NCI-H1048 (cell line): ENCODE measurements at regions not wholly inside any gene's neighbourhood (a gene's known extent, or its start where the extent isn't known, plus 50 kb on each side); places are given as distances from the start of the nearest gene placed in this dataset.

ENCODE experiments used
- DNase-seq: peaks from one replicate; lab custom pipeline; 2025; lab: John Stamatoyannopoulos, UW

- no peak for DNase-seq
These were observed 609.5 kb upstream of the SLC8A1 start for GRCh38 chr2:41061356-41061755.

GRCh38 chr2:41062336-41062735 lies 610.4 kb upstream of the SLC8A1 start:
- no peak for DNase-seq

GRCh38 chr2:41066168-41066567 lies 614.3 kb upstream of the SLC8A1 start:
- DNase-seq: no peak

GRCh38 chr2:41068740-41069139 lies 616.9 kb upstream of the SLC8A1 start:
- DNase-seq: no peak

- no peak for DNase-seq
These were observed 626.5 kb upstream of the SLC8A1 start for GRCh38 chr2:41078341-41078740.

GRCh38 chr2:41079011-41079410 lies 627.1 kb upstream of the SLC8A1 start:
- DNase-seq: no peak

- no peak for DNase-seq
These were observed 632.4 kb upstream of the SLC8A1 start for GRCh38 chr2:41084321-41084720.

GRCh38 chr2:41087946-41088345 lies 636.1 kb upstream of the SLC8A1 start:
- no peak for DNase-seq

- no peak for DNase-seq
These were observed 649.4 kb upstream of the SLC8A1 start for GRCh38 chr2:41101281-41101680.

- DNase-seq: no peak
These were observed 657.9 kb upstream of the SLC8A1 start for GRCh38 chr2:41109744-41110143.

- no peak for DNase-seq
These were observed 660.1 kb upstream of the SLC8A1 start for GRCh38 chr2:41111836-41112627.

- no peak for DNase-seq
These were observed 664.4 kb upstream of the SLC8A1 start for GRCh38 chr2:41116106-41116797.

GRCh38 chr2:41119489-41119888 lies 667.6 kb upstream of the SLC8A1 start:
- DNase-seq: no peak

- no peak for DNase-seq
These were observed 671.5 kb upstream of the SLC8A1 start for GRCh38 chr2:41123341-41123740.

- no peak for DNase-seq
These were observed 675.5 kb upstream of the SLC8A1 start for GRCh38 chr2:41127351-41127750.

- no peak for DNase-seq
These were observed 678.1 kb upstream of the SLC8A1 start for GRCh38 chr2:41129988-41130387.

GRCh38 chr2:41137031-41137430 lies 685.1 kb upstream of the SLC8A1 start:
- no peak for DNase-seq

GRCh38 chr2:41141146-41141791 lies 689.4 kb upstream of the SLC8A1 start:
- DNase-seq: no peak

GRCh38 chr2:41142478-41142877 lies 690.6 kb upstream of the SLC8A1 start:
- no peak for DNase-seq

- no peak for DNase-seq
These were observed 693.2 kb upstream of the SLC8A1 start for GRCh38 chr2:41145066-41145465.

- DNase-seq: no peak
These were observed 697.2 kb upstream of the SLC8A1 start for GRCh38 chr2:41149054-41149453.

- no peak for DNase-seq
These were observed 699.9 kb upstream of the SLC8A1 start for GRCh38 chr2:41151746-41152145.

GRCh38 chr2:41152318-41152717 lies 700.4 kb upstream of the SLC8A1 start:
- DNase-seq: no peak
